ENCODE measurements at regions not wholly inside any gene's neighbourhood (a gene's known extent, or its start where the extent isn't known, plus 50 kb on each side); places are given as distances from the start of the nearest gene placed in this dataset.

DNA sequence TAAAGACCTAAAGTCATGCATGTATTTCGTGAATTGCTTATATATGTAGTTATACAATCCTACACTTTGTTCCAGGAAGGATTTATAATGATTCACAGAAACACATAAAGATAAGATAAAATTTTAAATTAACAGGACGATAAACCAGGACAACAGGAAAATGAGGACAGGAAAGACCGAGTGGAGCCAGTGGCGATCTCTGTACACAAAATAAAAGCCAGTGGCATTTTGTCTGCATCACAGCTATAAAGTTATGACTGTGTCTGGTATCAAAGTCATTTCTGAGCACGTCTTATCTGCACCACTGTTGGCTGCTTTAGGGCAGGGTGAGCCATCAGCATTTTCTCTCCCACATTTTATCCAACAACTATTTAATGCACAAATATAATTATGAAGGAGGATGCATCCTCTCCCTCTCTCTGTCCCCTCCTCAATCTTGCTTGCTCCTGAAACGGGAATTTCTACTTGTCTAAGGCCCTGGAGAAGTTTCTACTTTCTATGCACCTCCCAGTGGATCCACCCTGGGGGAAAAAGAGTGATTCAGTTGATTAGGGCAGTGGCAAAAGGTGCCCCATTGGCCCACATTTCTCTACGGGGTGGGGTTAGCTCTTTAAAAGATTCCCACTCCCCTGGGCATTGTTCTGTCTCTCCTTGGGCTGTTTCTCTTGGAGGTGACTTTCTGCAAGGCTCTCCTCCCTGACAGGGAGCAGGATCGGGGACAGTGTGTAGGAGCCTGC, 159.4 kb upstream of the UBE2E1 start:
- Histone ChIP-seq H3K27ac (ENCODE audit: low read depth in 1 of 2, low read length in 2 of 2) (no peak overlapping the region), H3K9me3 (ENCODE audit: control insufficient read depth in 4 of 4, low read length in 3 of 4) (no peaks in the 10 kb centered on the region), H3K4me1 (ENCODE audit: control insufficient read depth in 4 of 4, insufficient read depth in 4 of 4, low read length in 3 of 4) (no peaks in the 10 kb centered on the region), H3K36me3 (ENCODE audit: control insufficient read depth in 4 of 4, insufficient read depth in 3 of 4, low read depth in 1 of 4, low read length in 3 of 4) (no peaks in the 10 kb centered on the region), H3K27me3 (ENCODE audit: control insufficient read depth in 4 of 4, insufficient read depth in 4 of 4, low read length in 3 of 4) (no peaks in the 10 kb centered on the region), H3K9ac (ENCODE audit: low read depth in 1 of 2, low read length in 2 of 2) (no peak overlapping the region), H3K4me3 (ENCODE audit: low read depth in 1 of 3, low read length in 3 of 3) (no peak overlapping the region)
- WGBS = 60% methylated on average over 8 of the region's 8 CpGs
- TF ChIP-seq JUND (IDR thresholded peaks at IDR 0.05) = no peak
- DNase-seq (ENCODE audit: low spot score) = no peak

- 95% methylated on average over 6 of the region's 6 CpGs for WGBS
- no peaks in the 10 kb centered on the region for H3K36me3 ChIP-seq (ENCODE audit: control insufficient read depth in 4 of 4, insufficient read depth in 3 of 4, low read depth in 1 of 4, low read length in 3 of 4)
- no peak overlapping the region for H3K9ac ChIP-seq (ENCODE audit: low read depth in 1 of 2, low read length in 2 of 2)
- H3K27me3 ChIP-seq (ENCODE audit: control insufficient read depth in 4 of 4, insufficient read depth in 4 of 4, low read length in 3 of 4) = no peaks in the 10 kb centered on the region
- H3K27ac ChIP-seq (ENCODE audit: low read depth in 1 of 2, low read length in 2 of 2) = no peak overlapping the region
- no peak for DNase-seq (ENCODE audit: low spot score)
- H3K4me3 ChIP-seq (ENCODE audit: low read depth in 1 of 3, low read length in 3 of 3) = no peak overlapping the region
- no peaks in the 10 kb centered on the region for H3K9me3 ChIP-seq (ENCODE audit: control insufficient read depth in 4 of 4, low read length in 3 of 4)
- no peaks in the 10 kb centered on the region for H3K4me1 ChIP-seq (ENCODE audit: control insufficient read depth in 4 of 4, insufficient read depth in 4 of 4, low read length in 3 of 4)
- TF ChIP-seq, protein P1, sequence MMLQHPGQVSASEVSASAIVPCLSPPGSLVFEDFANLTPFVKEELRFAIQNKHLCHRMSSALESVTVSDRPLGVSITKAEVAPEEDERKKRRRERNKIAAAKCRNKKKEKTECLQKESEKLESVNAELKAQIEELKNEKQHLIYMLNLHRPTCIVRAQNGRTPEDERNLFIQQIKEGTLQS (IDR thresholded peaks at IDR 0.05) = no peak
- TF ChIP-seq CTCF (IDR thresholded peaks at IDR 0.05; ENCODE audit: low read depth, low read length, missing input control) = no peak
- TF ChIP-seq NR2F2 (IDR thresholded peaks at IDR 0.05) = no peak
- TF ChIP-seq, protein P2, sequence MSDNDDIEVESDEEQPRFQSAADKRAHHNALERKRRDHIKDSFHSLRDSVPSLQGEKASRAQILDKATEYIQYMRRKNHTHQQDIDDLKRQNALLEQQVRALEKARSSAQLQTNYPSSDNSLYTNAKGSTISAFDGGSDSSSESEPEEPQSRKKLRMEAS (IDR thresholded peaks at IDR 0.05) = no peak
- TF ChIP-seq EGR1 (IDR thresholded peaks at IDR 0.05; ENCODE audit: low read depth in 2 of 2) = no peak
Observed at GRCh38 chr3:23647706-23648258, 158.0 kb upstream of the UBE2E1 start.

DNA sequence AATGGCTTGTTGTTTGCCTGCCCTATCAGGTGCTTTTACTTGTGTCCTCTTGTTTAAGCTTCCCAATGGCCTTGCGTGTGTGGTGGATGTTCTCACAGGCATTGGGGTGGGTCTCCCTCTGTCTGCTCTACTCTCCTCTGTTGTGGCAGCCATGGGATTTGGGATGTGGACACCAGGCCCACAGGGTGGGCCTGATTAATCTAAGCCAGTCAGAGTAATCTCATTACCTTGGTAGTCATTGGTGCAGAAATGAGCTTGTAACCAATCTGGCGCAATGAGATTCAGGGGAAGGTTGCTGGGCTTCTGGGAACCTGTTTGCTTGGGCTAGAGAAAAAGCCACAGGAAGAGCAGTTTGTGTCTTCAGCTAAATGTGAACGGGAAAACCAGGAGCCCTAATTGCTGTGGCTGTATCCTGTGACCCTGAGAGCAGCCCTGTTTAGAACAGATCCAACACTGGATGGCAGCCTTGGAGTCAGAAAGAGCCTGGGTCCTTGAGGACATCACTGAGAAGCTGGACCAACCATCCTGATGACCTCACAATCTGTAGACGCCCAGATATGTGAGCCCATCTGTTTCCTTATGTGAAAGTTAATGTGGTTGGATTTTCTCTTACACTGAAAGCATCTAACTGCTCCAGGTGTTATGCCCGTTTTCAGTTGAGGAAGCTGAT, 157.3 kb upstream of the UBE2E1 start:
- Histone ChIP-seq H3K9me3 (ENCODE audit: control insufficient read depth in 4 of 4, low read length in 3 of 4) (no peaks in the 10 kb centered on the region), H3K4me3 (ENCODE audit: low read depth in 1 of 3, low read length in 3 of 3) (no peak overlapping the region), H3K27me3 (ENCODE audit: control insufficient read depth in 4 of 4, insufficient read depth in 4 of 4, low read length in 3 of 4) (no peaks in the 10 kb centered on the region), H3K27ac (ENCODE audit: low read depth in 1 of 2, low read length in 2 of 2) (no peak overlapping the region), H3K36me3 (ENCODE audit: control insufficient read depth in 4 of 4, insufficient read depth in 3 of 4, low read depth in 1 of 4, low read length in 3 of 4) (no peaks in the 10 kb centered on the region), H3K9ac (ENCODE audit: low read depth in 1 of 2, low read length in 2 of 2) (no peak overlapping the region), H3K4me1 (ENCODE audit: control insufficient read depth in 4 of 4, insufficient read depth in 4 of 4, low read length in 3 of 4) (no peaks in the 10 kb centered on the region)
- no peak for DNase-seq (ENCODE audit: low spot score)
- peak in 1 of 2 donors; percentile 44 for TF ChIP-seq RAD21 (IDR thresholded peaks at IDR 0.05)
- no peak for TF ChIP-seq HNF4A (conservative IDR thresholded peaks at IDR 0.05)
- WGBS = 66% methylated on average over 5 of the region's 5 CpGs

- H3K27ac ChIP-seq (ENCODE audit: low read depth in 1 of 2, low read length in 2 of 2) = no peak overlapping the region
- DNase-seq (ENCODE audit: low spot score) = no peak
Observed at GRCh38 chr3:23648996-23649395, 156.8 kb upstream of the UBE2E1 start.

More at GRCh38 chr3:23648996-23649395, 156.8 kb upstream of the UBE2E1 start:
- TF ChIP-seq RXRA (IDR thresholded peaks at IDR 0.05) (no peak), GABPA (IDR thresholded peaks at IDR 0.05 in 1 of 2, conservative IDR thresholded peaks at IDR 0.05 in 1 of 2) (no peak), FOXA2 (IDR thresholded peaks at IDR 0.05) (no peak), HNF4A (conservative IDR thresholded peaks at IDR 0.05) (no peak), FOXA1 (IDR thresholded peaks at IDR 0.05) (no peak), JUND (IDR thresholded peaks at IDR 0.05) (no peak), YY1 (IDR thresholded peaks at IDR 0.05) (no peak)
- TF ChIP-seq, protein P1 (IDR thresholded peaks at IDR 0.05) = no peak
- WGBS = 66% methylated on average over 4 of the region's 4 CpGs
- no peaks in the 10 kb centered on the region for H3K4me1 ChIP-seq (ENCODE audit: control insufficient read depth in 4 of 4, insufficient read depth in 4 of 4, low read length in 3 of 4)
- H3K4me3 ChIP-seq (ENCODE audit: low read depth in 1 of 3, low read length in 3 of 3) = no peak overlapping the region
- no peaks in the 10 kb centered on the region for H3K27me3 ChIP-seq (ENCODE audit: control insufficient read depth in 4 of 4, insufficient read depth in 4 of 4, low read length in 3 of 4)
- H3K36me3 ChIP-seq (ENCODE audit: control insufficient read depth in 4 of 4, insufficient read depth in 3 of 4, low read depth in 1 of 4, low read length in 3 of 4) = no peaks in the 10 kb centered on the region
- H3K9ac ChIP-seq (ENCODE audit: low read depth in 1 of 2, low read length in 2 of 2) = no peak overlapping the region
- no peaks in the 10 kb centered on the region for H3K9me3 ChIP-seq (ENCODE audit: control insufficient read depth in 4 of 4, low read length in 3 of 4)

Data from liver (tissue), 8 donors.